ENCODE measurements at regions not wholly inside any gene's neighbourhood (a gene's known extent, or its start where the extent isn't known, plus 50 kb on each side); places are given as distances from the start of the nearest gene placed in this dataset.

DNA sequence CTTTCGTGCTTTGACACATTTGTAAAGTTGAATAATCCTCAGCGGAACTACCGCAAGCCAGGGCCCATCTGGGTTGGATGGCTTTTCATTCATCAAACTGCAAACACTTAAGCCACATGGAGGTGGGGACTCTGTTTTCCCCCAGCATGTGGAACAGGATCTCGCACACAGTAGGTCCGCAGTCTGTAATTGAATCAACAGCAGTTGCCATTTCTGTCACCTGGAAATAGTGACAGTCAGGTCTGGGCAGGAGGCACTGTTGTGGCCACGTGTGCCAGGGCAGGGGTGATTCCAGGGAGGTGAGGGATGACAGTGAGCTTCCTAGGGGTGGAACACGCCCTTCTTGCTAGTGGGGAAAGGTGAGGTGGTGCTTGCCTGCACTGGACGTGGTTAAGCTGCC is 50.7 kb upstream of the ANO1 start:
- FAIRE-seq (no peak), DNase-seq (ENCODE audit: insufficient read length, low spot score) (no peak)
- TF ChIP-seq, protein P1, sequence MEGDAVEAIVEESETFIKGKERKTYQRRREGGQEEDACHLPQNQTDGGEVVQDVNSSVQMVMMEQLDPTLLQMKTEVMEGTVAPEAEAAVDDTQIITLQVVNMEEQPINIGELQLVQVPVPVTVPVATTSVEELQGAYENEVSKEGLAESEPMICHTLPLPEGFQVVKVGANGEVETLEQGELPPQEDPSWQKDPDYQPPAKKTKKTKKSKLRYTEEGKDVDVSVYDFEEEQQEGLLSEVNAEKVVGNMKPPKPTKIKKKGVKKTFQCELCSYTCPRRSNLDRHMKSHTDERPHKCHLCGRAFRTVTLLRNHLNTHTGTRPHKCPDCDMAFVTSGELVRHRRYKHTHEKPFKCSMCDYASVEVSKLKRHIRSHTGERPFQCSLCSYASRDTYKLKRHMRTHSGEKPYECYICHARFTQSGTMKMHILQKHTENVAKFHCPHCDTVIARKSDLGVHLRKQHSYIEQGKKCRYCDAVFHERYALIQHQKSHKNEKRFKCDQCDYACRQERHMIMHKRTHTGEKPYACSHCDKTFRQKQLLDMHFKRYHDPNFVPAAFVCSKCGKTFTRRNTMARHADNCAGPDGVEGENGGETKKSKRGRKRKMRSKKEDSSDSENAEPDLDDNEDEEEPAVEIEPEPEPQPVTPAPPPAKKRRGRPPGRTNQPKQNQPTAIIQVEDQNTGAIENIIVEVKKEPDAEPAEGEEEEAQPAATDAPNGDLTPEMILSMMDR (IDR thresholded peaks at IDR 0.05; ENCODE audit: insufficient read depth, missing control alignments): no peak

DNA sequence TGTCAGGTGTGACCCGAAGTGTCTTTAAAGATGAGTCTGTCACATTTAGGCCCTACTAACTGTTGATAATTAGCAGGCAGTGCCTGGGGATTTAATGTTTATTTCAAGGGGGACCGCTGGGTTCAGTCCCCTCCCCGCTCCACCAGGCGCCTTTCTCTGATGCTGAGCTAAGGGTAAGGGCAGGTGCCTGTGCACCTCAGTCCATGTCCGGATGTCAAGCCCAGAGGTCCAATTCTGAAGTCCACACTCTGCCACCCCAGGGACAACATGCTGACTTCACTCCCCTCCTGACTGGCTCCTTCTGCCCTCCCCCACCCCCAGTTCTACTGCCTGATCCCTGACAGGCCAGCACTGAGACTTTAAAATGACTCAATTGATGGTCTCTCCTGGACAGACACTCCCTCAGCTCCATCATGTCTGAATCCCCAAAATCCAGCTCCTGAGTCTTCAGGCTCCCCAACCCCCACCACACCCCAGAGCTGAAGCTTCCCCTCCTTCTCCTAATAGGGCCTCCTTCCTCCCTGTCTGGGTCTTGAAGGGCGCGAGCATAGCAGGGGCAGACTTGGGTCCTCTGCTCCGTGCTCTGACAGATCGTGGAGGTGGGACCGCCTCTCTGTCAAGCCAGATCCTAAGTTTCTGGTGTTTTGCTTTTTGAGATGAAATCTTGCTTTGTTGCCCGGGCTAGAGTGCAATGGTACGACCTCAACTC is 49.8 kb upstream of the ANO1 start:
- DNase-seq (ENCODE audit: insufficient read length, low spot score): no peak
- TF ChIP-seq, protein P1 (IDR thresholded peaks at IDR 0.05; ENCODE audit: insufficient read depth, missing control alignments): no peak
- no peak for FAIRE-seq

Data from D721Med (cell line).